ENCODE measurements at regions not wholly inside any gene's neighbourhood (a gene's known extent, or its start where the extent isn't known, plus 50 kb on each side); places are given as distances from the start of the nearest gene placed in this dataset.
"Not testable (repeated sequence)": the region's sequence is repeated elsewhere in the genome, so short reads cannot be mapped to it uniquely, and the experiment has no call there.

DNA sequence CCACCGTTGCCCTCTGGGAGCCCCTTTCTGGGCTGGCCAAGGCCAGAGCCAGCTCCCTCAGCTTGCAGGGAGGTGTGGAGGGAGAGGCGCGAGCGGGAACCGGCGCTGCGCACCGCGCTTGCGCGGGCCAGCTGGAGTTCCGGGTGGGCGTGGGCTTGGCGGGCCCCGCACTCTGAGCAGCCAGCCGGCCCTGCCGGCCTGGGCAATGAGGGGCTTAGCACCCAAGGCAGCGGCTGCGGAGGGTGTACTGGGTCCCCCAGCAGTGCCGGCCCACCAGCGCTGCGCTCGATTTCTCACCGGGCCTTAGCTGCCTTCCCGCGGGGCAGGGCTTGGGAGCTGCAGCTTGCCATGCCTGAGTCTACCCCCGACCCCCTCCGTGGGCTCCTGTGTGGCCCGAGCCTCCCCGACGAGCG lies 177.7 kb upstream of the FIGN start:
- not testable (repeated sequence) for TF ChIP-seq ZNF23 (tag by site-specific recombination; IDR thresholded peaks at IDR 0.05; ENCODE audit: borderline replicate concordance)
- TF ChIP-seq, protein P1, sequence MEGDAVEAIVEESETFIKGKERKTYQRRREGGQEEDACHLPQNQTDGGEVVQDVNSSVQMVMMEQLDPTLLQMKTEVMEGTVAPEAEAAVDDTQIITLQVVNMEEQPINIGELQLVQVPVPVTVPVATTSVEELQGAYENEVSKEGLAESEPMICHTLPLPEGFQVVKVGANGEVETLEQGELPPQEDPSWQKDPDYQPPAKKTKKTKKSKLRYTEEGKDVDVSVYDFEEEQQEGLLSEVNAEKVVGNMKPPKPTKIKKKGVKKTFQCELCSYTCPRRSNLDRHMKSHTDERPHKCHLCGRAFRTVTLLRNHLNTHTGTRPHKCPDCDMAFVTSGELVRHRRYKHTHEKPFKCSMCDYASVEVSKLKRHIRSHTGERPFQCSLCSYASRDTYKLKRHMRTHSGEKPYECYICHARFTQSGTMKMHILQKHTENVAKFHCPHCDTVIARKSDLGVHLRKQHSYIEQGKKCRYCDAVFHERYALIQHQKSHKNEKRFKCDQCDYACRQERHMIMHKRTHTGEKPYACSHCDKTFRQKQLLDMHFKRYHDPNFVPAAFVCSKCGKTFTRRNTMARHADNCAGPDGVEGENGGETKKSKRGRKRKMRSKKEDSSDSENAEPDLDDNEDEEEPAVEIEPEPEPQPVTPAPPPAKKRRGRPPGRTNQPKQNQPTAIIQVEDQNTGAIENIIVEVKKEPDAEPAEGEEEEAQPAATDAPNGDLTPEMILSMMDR (tag by site-specific recombination; IDR thresholded peaks at IDR 0.05) = not testable (repeated sequence)
- TF ChIP-seq, protein P2, sequence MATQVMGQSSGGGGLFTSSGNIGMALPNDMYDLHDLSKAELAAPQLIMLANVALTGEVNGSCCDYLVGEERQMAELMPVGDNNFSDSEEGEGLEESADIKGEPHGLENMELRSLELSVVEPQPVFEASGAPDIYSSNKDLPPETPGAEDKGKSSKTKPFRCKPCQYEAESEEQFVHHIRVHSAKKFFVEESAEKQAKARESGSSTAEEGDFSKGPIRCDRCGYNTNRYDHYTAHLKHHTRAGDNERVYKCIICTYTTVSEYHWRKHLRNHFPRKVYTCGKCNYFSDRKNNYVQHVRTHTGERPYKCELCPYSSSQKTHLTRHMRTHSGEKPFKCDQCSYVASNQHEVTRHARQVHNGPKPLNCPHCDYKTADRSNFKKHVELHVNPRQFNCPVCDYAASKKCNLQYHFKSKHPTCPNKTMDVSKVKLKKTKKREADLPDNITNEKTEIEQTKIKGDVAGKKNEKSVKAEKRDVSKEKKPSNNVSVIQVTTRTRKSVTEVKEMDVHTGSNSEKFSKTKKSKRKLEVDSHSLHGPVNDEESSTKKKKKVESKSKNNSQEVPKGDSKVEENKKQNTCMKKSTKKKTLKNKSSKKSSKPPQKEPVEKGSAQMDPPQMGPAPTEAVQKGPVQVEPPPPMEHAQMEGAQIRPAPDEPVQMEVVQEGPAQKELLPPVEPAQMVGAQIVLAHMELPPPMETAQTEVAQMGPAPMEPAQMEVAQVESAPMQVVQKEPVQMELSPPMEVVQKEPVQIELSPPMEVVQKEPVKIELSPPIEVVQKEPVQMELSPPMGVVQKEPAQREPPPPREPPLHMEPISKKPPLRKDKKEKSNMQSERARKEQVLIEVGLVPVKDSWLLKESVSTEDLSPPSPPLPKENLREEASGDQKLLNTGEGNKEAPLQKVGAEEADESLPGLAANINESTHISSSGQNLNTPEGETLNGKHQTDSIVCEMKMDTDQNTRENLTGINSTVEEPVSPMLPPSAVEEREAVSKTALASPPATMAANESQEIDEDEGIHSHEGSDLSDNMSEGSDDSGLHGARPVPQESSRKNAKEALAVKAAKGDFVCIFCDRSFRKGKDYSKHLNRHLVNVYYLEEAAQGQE (tag by site-specific recombination; IDR thresholded peaks at IDR 0.05) = not testable (repeated sequence)

All from HEK293 (cell line).